ENCODE measurements at regions not wholly inside any gene's neighbourhood (a gene's known extent, or its start where the extent isn't known, plus 50 kb on each side); places are given as distances from the start of the nearest gene placed in this dataset.

DNA sequence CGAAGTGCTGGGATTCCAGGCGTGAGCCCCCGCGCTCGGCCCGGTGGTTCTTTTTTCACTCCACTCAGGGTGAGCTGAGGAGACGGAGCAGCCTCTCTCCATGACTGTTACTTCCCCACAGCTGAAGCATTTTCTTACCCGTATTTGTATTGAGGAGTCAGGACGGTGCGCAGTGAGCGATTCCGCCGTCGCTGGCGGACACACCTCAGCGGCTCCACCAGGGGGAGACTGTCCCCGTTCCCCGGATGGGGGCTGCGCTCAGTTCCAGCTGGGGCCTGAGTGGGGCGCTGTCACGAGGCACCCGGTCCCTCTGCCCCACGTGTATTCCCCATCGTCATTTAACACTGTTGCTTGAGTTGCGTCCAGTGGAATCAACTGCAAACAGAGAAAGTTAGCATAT lies 844.0 kb upstream of the FRG1 start:
- DNase-seq (no peak), FAIRE-seq (no peak)
- TF ChIP-seq, protein P1, sequence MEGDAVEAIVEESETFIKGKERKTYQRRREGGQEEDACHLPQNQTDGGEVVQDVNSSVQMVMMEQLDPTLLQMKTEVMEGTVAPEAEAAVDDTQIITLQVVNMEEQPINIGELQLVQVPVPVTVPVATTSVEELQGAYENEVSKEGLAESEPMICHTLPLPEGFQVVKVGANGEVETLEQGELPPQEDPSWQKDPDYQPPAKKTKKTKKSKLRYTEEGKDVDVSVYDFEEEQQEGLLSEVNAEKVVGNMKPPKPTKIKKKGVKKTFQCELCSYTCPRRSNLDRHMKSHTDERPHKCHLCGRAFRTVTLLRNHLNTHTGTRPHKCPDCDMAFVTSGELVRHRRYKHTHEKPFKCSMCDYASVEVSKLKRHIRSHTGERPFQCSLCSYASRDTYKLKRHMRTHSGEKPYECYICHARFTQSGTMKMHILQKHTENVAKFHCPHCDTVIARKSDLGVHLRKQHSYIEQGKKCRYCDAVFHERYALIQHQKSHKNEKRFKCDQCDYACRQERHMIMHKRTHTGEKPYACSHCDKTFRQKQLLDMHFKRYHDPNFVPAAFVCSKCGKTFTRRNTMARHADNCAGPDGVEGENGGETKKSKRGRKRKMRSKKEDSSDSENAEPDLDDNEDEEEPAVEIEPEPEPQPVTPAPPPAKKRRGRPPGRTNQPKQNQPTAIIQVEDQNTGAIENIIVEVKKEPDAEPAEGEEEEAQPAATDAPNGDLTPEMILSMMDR (IDR thresholded peaks at IDR 0.05; ENCODE audit: borderline replicate concordance, extremely low read depth, insufficient read depth), result no peak
- no peaks in the 10 kb centered on the region for H3K27me3 ChIP-seq (ENCODE audit: control insufficient read depth, insufficient read depth, low read length)
- H3K9me3 ChIP-seq (ENCODE audit: control insufficient read depth in 2 of 3, insufficient read depth in 1 of 3, low read length in 3 of 3), result no peaks in the 10 kb centered on the region
- no peak overlapping the region for H3K9ac ChIP-seq (ENCODE audit: low read length in 3 of 3)
- H3K27ac ChIP-seq (ENCODE audit: low read depth in 2 of 2, low read length in 2 of 2), result no peak overlapping the region
- H3K4me3 ChIP-seq (ENCODE audit: low read length in 3 of 3), result no peak overlapping the region
- intact Hi-C loops (cut with DNase I), result no loop called here
- H3K36me3 ChIP-seq (ENCODE audit: control insufficient read depth in 2 of 3, insufficient read depth in 3 of 3, low read length in 3 of 3), result no peaks in the 10 kb centered on the region
- H3K4me1 ChIP-seq (ENCODE audit: control insufficient read depth in 2 of 3, insufficient read depth in 2 of 3, low read depth in 1 of 3, low read length in 3 of 3), result no peaks in the 10 kb centered on the region

DNA sequence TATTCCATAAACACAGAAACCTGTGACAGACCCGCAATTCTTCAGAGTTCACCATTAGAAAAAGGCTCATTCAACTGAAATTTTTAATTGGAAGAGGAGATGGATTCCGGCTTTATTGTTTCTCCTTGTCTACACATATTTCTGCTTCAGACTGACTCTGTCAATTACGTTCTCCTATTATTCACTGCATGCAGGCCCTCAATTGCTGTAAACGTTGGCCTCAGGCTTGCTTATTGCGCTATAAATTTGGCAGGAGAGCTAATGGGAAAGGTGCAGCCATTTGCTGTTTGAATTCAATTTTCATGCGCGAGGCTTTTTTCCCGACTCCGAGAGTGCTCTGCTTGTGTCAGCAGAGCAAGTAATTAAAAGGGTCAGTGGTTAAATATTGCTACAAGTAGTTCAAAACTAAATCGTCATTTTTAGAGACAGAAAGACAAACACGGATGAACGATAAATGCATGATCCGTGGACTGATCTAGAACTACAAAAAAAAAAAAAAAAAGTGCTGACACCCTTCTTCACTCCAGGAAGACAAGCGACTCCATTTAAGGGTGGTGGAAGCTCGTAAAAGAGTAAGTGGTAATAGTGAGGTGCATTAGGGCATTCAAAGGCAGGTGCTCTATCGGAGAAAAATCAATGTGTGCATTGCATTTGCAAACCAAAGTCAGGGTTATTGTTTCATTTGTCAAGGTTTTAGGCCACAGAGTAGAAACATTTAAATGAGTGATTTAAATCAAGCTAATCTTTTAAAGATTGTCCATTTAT lies 841.6 kb upstream of the FRG1 start:
- Histone ChIP-seq H3K9me3 (ENCODE audit: control insufficient read depth in 2 of 3, insufficient read depth in 1 of 3, low read length in 3 of 3) (no peaks in the 10 kb centered on the region), H3K36me3 (ENCODE audit: control insufficient read depth in 2 of 3, insufficient read depth in 3 of 3, low read length in 3 of 3) (no peaks in the 10 kb centered on the region), H3K27me3 (ENCODE audit: control insufficient read depth, insufficient read depth, low read length) (no peaks in the 10 kb centered on the region), H3K4me3 (ENCODE audit: low read length in 3 of 3) (no peak overlapping the region), H3K9ac (ENCODE audit: low read length in 3 of 3) (no peak overlapping the region), H3K27ac (ENCODE audit: low read depth in 2 of 2, low read length in 2 of 2) (no peak overlapping the region), H3K4me1 (ENCODE audit: control insufficient read depth in 2 of 3, insufficient read depth in 2 of 3, low read depth in 1 of 3, low read length in 3 of 3) (no peaks in the 10 kb centered on the region)
- TF ChIP-seq, protein P1 (IDR thresholded peaks at IDR 0.05; ENCODE audit: borderline replicate concordance, extremely low read depth, insufficient read depth), result no peak
- DNase-seq (no peak), FAIRE-seq (no peak)
- intact Hi-C loops (cut with DNase I), result no loop called here

DNA sequence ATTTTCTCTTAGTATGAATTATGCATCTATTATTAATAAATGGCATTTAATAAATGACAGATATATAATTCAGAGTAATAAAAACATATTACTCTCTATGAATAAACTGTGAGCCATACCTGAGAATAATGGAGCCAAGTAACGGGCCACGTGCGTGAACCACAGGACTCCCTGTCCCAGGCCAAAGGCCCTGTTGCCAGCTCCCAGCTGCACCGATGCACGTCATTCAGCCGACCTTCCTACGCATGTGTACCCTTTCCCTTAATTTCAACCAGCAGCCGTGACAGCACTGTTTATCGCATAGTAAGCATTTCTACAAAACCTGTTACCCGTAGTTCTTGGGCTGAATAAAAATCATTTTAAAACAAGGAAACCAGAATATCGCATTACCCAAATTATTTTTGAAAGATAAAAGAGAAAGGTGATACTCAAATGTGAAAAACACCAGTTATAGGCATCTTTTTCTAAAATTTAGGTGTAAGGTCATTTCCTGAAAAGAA lies 827.2 kb upstream of the FRG1 start:
- DNase-seq (peak in 1 of 5 donors; percentile 62), FAIRE-seq (no peak)
- TF ChIP-seq, protein P1 (IDR thresholded peaks at IDR 0.05; ENCODE audit: borderline replicate concordance, extremely low read depth, insufficient read depth), result no peak
- no peaks in the 10 kb centered on the region for H3K27me3 ChIP-seq (ENCODE audit: control insufficient read depth, insufficient read depth, low read length)
- intact Hi-C loops (cut with DNase I), result no loop called here
- no peak overlapping the region for H3K9ac ChIP-seq (ENCODE audit: low read length in 3 of 3)
- no peak overlapping the region for H3K4me3 ChIP-seq (ENCODE audit: low read length in 3 of 3)
- H3K4me1 ChIP-seq (ENCODE audit: control insufficient read depth in 2 of 3, insufficient read depth in 2 of 3, low read depth in 1 of 3, low read length in 3 of 3), result no peaks in the 10 kb centered on the region
- no peak overlapping the region for H3K27ac ChIP-seq (ENCODE audit: low read depth in 2 of 2, low read length in 2 of 2)
- H3K9me3 ChIP-seq (ENCODE audit: control insufficient read depth in 2 of 3, insufficient read depth in 1 of 3, low read length in 3 of 3), result no peaks in the 10 kb centered on the region
- H3K36me3 ChIP-seq (ENCODE audit: control insufficient read depth in 2 of 3, insufficient read depth in 3 of 3, low read length in 3 of 3), result no peaks in the 10 kb centered on the region
